ENCODE measurements at regions not wholly inside any gene's neighbourhood (a gene's known extent, or its start where the extent isn't known, plus 50 kb on each side); places are given as distances from the start of the nearest gene placed in this dataset.

GRCh38 chr4:153904011-153904410 lies 115.1 kb upstream of the SFRP2 start:
- TF ChIP-seq CTCF (IDR thresholded peaks at IDR 0.05; ENCODE audit: unreplicated experiment) = no peak
- no peaks in the 10 kb centered on the region for H3K36me3 Mint-ChIP-seq (ENCODE audit: insufficient read depth)
- H3K27me3 Mint-ChIP-seq = peaks cover 3% of the 10 kb centered on the region
- DNase-seq (ENCODE audit: low spot score, unreplicated experiment) = no peak
- H3K4me3 Mint-ChIP-seq (ENCODE audit: low read depth) = no peak overlapping the region
- H3K27ac Mint-ChIP-seq = no peak overlapping the region
- H3K4me1 Mint-ChIP-seq (ENCODE audit: low read depth) = no peaks in the 10 kb centered on the region
- no peaks in the 10 kb centered on the region for H3K9me3 Mint-ChIP-seq (ENCODE audit: low read depth)

- no peaks in the 10 kb centered on the region for H3K36me3 Mint-ChIP-seq (ENCODE audit: insufficient read depth)
- H3K27me3 Mint-ChIP-seq = peaks cover 6% of the 10 kb centered on the region
- H3K4me1 Mint-ChIP-seq (ENCODE audit: low read depth) = no peaks in the 10 kb centered on the region
- H3K27ac Mint-ChIP-seq = no peak overlapping the region
- no peaks in the 10 kb centered on the region for H3K9me3 Mint-ChIP-seq (ENCODE audit: low read depth)
- no peak for TF ChIP-seq CTCF (IDR thresholded peaks at IDR 0.05; ENCODE audit: unreplicated experiment)
- H3K4me3 Mint-ChIP-seq (ENCODE audit: low read depth) = no peak overlapping the region
- no peak for DNase-seq (ENCODE audit: low spot score, unreplicated experiment)
Measured at GRCh38 chr4:153901220-153901619, 112.3 kb upstream of the SFRP2 start.

- Mint-ChIP-seq H3K36me3 (ENCODE audit: insufficient read depth) (no peaks in the 10 kb centered on the region), H3K4me1 (ENCODE audit: low read depth) (no peaks in the 10 kb centered on the region), H3K4me3 (ENCODE audit: low read depth) (no peak overlapping the region), H3K27me3 (peaks cover 6% of the 10 kb centered on the region), H3K27ac (no peak overlapping the region), H3K9me3 (ENCODE audit: low read depth) (no peaks in the 10 kb centered on the region)
- DNase-seq (ENCODE audit: low spot score, unreplicated experiment) = no peak
- TF ChIP-seq CTCF (IDR thresholded peaks at IDR 0.05; ENCODE audit: unreplicated experiment) = no peak
Measured at GRCh38 chr4:153900426-153900825, 111.5 kb upstream of the SFRP2 start.

GRCh38 chr4:153890761-153891160 lies 101.9 kb upstream of the SFRP2 start:
- H3K4me3 Mint-ChIP-seq (ENCODE audit: low read depth) = no peak overlapping the region

GRCh38 chr4:153887217-153887616 lies 98.3 kb upstream of the SFRP2 start:
- H3K9me3 Mint-ChIP-seq (ENCODE audit: low read depth) = peaks cover 3% of the 10 kb centered on the region
- H3K27me3 Mint-ChIP-seq = no peaks in the 10 kb centered on the region
- H3K4me1 Mint-ChIP-seq (ENCODE audit: low read depth) = peaks cover 5% of the 10 kb centered on the region
- no peak overlapping the region for H3K27ac Mint-ChIP-seq
- no peaks in the 10 kb centered on the region for H3K36me3 Mint-ChIP-seq (ENCODE audit: insufficient read depth)
- DNase-seq (ENCODE audit: low spot score, unreplicated experiment) = no peak
- TF ChIP-seq CTCF (IDR thresholded peaks at IDR 0.05; ENCODE audit: unreplicated experiment) = no peak
- no peak overlapping the region for H3K4me3 Mint-ChIP-seq (ENCODE audit: low read depth)

More at GRCh38 chr4:153890761-153891160, 101.9 kb upstream of the SFRP2 start:
- no peaks in the 10 kb centered on the region for H3K9me3 Mint-ChIP-seq (ENCODE audit: low read depth)
- H3K36me3 Mint-ChIP-seq (ENCODE audit: insufficient read depth) = no peaks in the 10 kb centered on the region
- no peak overlapping the region for H3K27ac Mint-ChIP-seq
- no peak for TF ChIP-seq CTCF (IDR thresholded peaks at IDR 0.05; ENCODE audit: unreplicated experiment)
- no peaks in the 10 kb centered on the region for H3K4me1 Mint-ChIP-seq (ENCODE audit: low read depth)
- DNase-seq (ENCODE audit: low spot score, unreplicated experiment) = no peak
- H3K27me3 Mint-ChIP-seq = no peaks in the 10 kb centered on the region
